ENCODE measurements at regions not wholly inside any gene's neighbourhood (a gene's known extent, or its start where the extent isn't known, plus 50 kb on each side); places are given as distances from the start of the nearest gene placed in this dataset.

- DNase-seq (ENCODE audit: low read depth) = no peak
- no peak overlapping the region for H3K4me3 ChIP-seq (ENCODE audit: low read depth, low read length)
- TF ChIP-seq CTCF (IDR thresholded peaks at IDR 0.05; ENCODE audit: insufficient read depth, low read length) = no peak
Measured at GRCh38 chr3:162541923-162542322, 1045.3 kb downstream of the OTOL1 start.

- DNase-seq (ENCODE audit: low read depth) = no peak
- no peak overlapping the region for H3K4me3 ChIP-seq (ENCODE audit: low read depth, low read length)
- no peak for TF ChIP-seq CTCF (IDR thresholded peaks at IDR 0.05; ENCODE audit: insufficient read depth, low read length)
Measured at GRCh38 chr3:162544246-162544645, 1047.6 kb downstream of the OTOL1 start.

- no peak overlapping the region for H3K4me3 ChIP-seq (ENCODE audit: low read depth, low read length)
- no peak for TF ChIP-seq CTCF (IDR thresholded peaks at IDR 0.05; ENCODE audit: insufficient read depth, low read length)
- DNase-seq (ENCODE audit: low read depth) = no peak
Measured at GRCh38 chr3:162546910-162547309, 1050.3 kb downstream of the OTOL1 start.

GRCh38 chr3:162547321-162547720 lies 1050.7 kb downstream of the OTOL1 start:
- DNase-seq (ENCODE audit: low read depth) = no peak
- no peak for TF ChIP-seq CTCF (IDR thresholded peaks at IDR 0.05; ENCODE audit: insufficient read depth, low read length)

DNA sequence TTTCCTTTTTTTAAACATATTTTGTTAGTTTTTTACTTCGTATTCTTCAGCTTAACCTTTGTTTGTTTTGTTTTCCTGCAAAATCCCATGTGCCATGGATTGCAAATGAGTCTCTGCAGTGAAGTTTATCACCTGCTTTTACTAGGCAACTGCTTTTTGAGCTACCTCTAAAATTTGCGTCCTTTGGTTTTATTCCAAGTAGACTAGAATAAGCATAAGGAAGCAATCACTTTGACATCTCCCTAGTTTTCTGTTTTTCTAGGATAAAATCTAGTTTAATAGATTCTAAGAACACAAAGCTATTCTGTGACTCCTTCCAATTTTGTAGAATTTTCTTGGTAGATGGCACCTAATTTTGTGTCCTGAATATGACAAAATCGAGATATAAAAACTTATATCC lies 1059.2 kb downstream of the OTOL1 start:
- no peak for DNase-seq (ENCODE audit: low read depth)
- no peak for TF ChIP-seq CTCF (IDR thresholded peaks at IDR 0.05; ENCODE audit: insufficient read depth, low read length)
- H3K4me3 ChIP-seq (ENCODE audit: low read depth, low read length) = no peak overlapping the region

More at GRCh38 chr3:162547321-162547720, 1050.7 kb downstream of the OTOL1 start:
- no peak overlapping the region for H3K4me3 ChIP-seq (ENCODE audit: low read depth, low read length)

DNA sequence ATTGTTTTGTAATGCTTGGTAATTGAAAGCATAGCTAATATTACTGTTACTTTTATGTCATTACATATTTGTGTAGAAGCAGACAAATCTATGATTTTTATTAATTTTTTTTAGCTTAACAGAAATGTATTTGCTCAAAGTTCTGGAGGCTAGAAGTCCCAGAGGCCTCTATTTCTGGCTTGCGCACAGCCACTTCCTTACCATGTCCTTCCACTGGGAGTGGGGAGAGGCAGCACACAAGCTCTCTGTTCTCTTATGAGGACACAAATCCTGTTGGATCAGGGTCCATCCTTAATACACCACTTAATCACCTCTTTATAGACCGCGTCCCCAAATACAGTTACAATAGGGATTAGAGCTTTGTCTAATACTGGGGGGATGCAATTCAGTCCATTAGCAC lies 1061.4 kb downstream of the OTOL1 start:
- no peak overlapping the region for H3K4me3 ChIP-seq (ENCODE audit: low read depth, low read length)
- TF ChIP-seq CTCF (IDR thresholded peaks at IDR 0.05; ENCODE audit: insufficient read depth, low read length) = no peak
- DNase-seq (ENCODE audit: low read depth) = no peak

GRCh38 chr3:162568706-162569105 lies 1072.1 kb downstream of the OTOL1 start:
- H3K4me3 ChIP-seq (ENCODE audit: low read depth, low read length) = no peak overlapping the region
- no peak for DNase-seq (ENCODE audit: low read depth)
- TF ChIP-seq CTCF (IDR thresholded peaks at IDR 0.05; ENCODE audit: insufficient read depth, low read length) = no peak

Measured in fibroblast of the aortic adventitia (primary cell).